GM19351 (cell line): ENCODE measurements at regions not wholly inside any gene's neighbourhood (a gene's known extent, or its start where the extent isn't known, plus 50 kb on each side); places are given as distances from the start of the nearest gene placed in this dataset.

Source experiments
- ATAC-seq: cut with Tn5 transposase; IDR thresholded peaks from one replicate; pipeline ENCODE4 v1.9.1; 2021; ENCODE audit warnings: mild to moderate bottlenecking, moderate library complexity; ENCODE audit not compliant: unreplicated experiment

- ATAC-seq, result no peak
These were observed 712.6 kb downstream of the SLC16A7 start for GRCh38 chr12:60308366-60308991.

GRCh38 chr12:60311940-60312339 lies 716.1 kb downstream of the SLC16A7 start:
- ATAC-seq, result no peak

- ATAC-seq, result no peak
These were observed 721.5 kb downstream of the SLC16A7 start for GRCh38 chr12:60317361-60317760.

- no peak for ATAC-seq
These were observed 728.9 kb downstream of the SLC16A7 start for GRCh38 chr12:60324746-60325145.

- no peak for ATAC-seq
These were observed 737.6 kb downstream of the SLC16A7 start for GRCh38 chr12:60333461-60333860.

GRCh38 chr12:60335745-60336144 lies 739.9 kb downstream of the SLC16A7 start:
- no peak for ATAC-seq

- ATAC-seq, result no peak
These were observed 742.2 kb downstream of the SLC16A7 start for GRCh38 chr12:60337839-60338549.

GRCh38 chr12:60345442-60345841 lies 749.6 kb downstream of the SLC16A7 start:
- ATAC-seq, result no peak

- ATAC-seq, result no peak
These were observed 753.6 kb downstream of the SLC16A7 start for GRCh38 chr12:60349232-60349978.

GRCh38 chr12:60387356-60387755 lies 791.5 kb downstream of the SLC16A7 start:
- ATAC-seq, result no peak

GRCh38 chr12:60391051-60391450 lies 795.2 kb downstream of the SLC16A7 start:
- ATAC-seq, result no peak

- no peak for ATAC-seq
These were observed 796.0 kb downstream of the SLC16A7 start for GRCh38 chr12:60391791-60392190.

GRCh38 chr12:60393093-60393492 lies 797.3 kb downstream of the SLC16A7 start:
- ATAC-seq, result no peak

- ATAC-seq, result no peak
These were observed 798.8 kb downstream of the SLC16A7 start for GRCh38 chr12:60394665-60395064.

GRCh38 chr12:60398547-60398946 lies 802.7 kb downstream of the SLC16A7 start:
- no peak for ATAC-seq

- no peak for ATAC-seq
These were observed 803.2 kb downstream of the SLC16A7 start for GRCh38 chr12:60399064-60399463.

GRCh38 chr12:60402996-60403395 lies 807.2 kb downstream of the SLC16A7 start:
- ATAC-seq, result no peak

GRCh38 chr12:60415351-60415750 lies 819.5 kb downstream of the SLC16A7 start:
- no peak for ATAC-seq

GRCh38 chr12:60419986-60420385 lies 824.2 kb downstream of the SLC16A7 start:
- no peak for ATAC-seq

GRCh38 chr12:60421741-60422140 lies 825.9 kb downstream of the SLC16A7 start:
- no peak for ATAC-seq

GRCh38 chr12:60437297-60437696 lies 841.5 kb downstream of the SLC16A7 start:
- no peak for ATAC-seq

GRCh38 chr12:60441577-60441976 lies 845.7 kb downstream of the SLC16A7 start:
- no peak for ATAC-seq
